Bronchial epithelial cell (primary cell): ENCODE measurements at regions not wholly inside any gene's neighbourhood (a gene's known extent, or its start where the extent isn't known, plus 50 kb on each side); places are given as distances from the start of the nearest gene placed in this dataset.

ENCODE experiments used
- DNase-seq: peaks from one replicate; pipeline ENCODE4 v3.0.0-alpha.2; 2010; ENCODE audit warnings: low read depth
- FAIRE-seq: peaks from 2 replicates; lab custom pipeline; 2011; peaks lifted over from hg19 to GRCh38; lab: Jason Lieb, UNC
- H3K27me3 ChIP-seq: 2 replicates; pipeline ENCODE4 v1.5.1; 2011; ENCODE audit warnings: low read length; ENCODE audit not compliant: control insufficient read depth, insufficient read depth
- H3K36me3 ChIP-seq: 2 replicates; pipeline ENCODE4 v1.5.1; 2011; ENCODE audit warnings: low read length; ENCODE audit not compliant: control insufficient read depth, insufficient read depth
- H3K4me3 ChIP-seq: 2 replicates; pipeline ENCODE4 v1.5.1; 2011; ENCODE audit warnings: mild to moderate bottlenecking, low read depth, low read length, control low read depth
- TF ChIP-seq, protein P1 (sequence below): IDR thresholded peaks from 2 replicates; pipeline ENCODE4 v1.5.1; 2011; ENCODE audit warnings: mild to moderate bottlenecking, moderate library complexity, low read length, control low read depth, inconsistent platforms; ENCODE audit not compliant: insufficient read depth, severe bottlenecking

DNA sequence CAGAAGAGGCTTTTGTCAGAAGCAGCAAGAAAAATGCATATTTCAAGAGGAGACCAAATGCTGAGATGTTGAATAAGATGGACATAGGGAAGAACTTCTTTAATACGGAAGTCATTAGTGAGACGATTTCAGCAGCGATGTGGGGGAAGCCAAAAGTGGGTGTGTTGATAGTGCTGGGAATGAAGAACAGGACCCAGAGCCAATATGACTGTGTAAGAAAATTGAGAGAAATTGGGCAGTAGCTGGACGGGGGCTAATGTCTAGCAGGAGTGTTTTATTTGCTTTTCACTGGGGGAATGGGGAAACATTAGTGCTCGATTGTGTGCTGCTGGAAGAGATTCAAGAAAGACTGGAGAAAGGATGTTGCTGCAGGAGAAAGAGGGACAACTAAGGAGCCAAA lies 788.7 kb upstream of the KLHL29 start:
- H3K4me3 ChIP-seq, result no peak overlapping the region

GRCh38 chr2:22600156-22600555 lies 784.8 kb upstream of the KLHL29 start:
- no peaks in the 10 kb centered on the region for H3K36me3 ChIP-seq
- TF ChIP-seq, protein P1, sequence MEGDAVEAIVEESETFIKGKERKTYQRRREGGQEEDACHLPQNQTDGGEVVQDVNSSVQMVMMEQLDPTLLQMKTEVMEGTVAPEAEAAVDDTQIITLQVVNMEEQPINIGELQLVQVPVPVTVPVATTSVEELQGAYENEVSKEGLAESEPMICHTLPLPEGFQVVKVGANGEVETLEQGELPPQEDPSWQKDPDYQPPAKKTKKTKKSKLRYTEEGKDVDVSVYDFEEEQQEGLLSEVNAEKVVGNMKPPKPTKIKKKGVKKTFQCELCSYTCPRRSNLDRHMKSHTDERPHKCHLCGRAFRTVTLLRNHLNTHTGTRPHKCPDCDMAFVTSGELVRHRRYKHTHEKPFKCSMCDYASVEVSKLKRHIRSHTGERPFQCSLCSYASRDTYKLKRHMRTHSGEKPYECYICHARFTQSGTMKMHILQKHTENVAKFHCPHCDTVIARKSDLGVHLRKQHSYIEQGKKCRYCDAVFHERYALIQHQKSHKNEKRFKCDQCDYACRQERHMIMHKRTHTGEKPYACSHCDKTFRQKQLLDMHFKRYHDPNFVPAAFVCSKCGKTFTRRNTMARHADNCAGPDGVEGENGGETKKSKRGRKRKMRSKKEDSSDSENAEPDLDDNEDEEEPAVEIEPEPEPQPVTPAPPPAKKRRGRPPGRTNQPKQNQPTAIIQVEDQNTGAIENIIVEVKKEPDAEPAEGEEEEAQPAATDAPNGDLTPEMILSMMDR, result no peak
- H3K4me3 ChIP-seq, result no peak overlapping the region
- no peak for FAIRE-seq
- H3K27me3 ChIP-seq, result no peaks in the 10 kb centered on the region
- DNase-seq, result no peak

More for the DNA sequence above, 788.7 kb upstream of the KLHL29 start:
- TF ChIP-seq, protein P1, result no peak
- Histone ChIP-seq H3K27me3 (no peaks in the 10 kb centered on the region), H3K36me3 (no peaks in the 10 kb centered on the region)
- DNase-seq (no peak), FAIRE-seq (no peak)

DNA sequence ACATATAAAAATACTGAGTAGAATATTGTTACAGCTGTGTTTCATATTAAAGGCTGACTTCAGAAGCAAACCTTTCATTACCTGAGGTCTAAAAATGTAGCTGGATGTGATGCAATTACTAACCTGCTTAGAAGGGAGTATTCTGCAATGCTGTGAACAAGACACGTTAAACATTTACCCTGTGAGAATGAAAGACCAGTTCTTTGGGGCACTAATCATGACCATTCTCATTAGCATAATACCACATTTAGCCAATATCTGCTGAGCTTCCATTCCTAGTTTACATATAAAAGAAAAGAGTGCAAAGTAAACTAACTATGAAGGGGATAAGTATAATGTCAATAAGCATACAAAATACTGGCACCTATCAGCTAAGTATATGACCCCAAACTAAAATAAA lies 784.0 kb upstream of the KLHL29 start:
- Histone ChIP-seq H3K36me3 (no peaks in the 10 kb centered on the region), H3K4me3 (no peak overlapping the region), H3K27me3 (no peaks in the 10 kb centered on the region)
- FAIRE-seq (no peak), DNase-seq (no peak)
- TF ChIP-seq, protein P1, result no peak

- no peaks in the 10 kb centered on the region for H3K36me3 ChIP-seq
- H3K27me3 ChIP-seq, result no peaks in the 10 kb centered on the region
- FAIRE-seq (no peak), DNase-seq (no peak)
- TF ChIP-seq, protein P1, result no peak
- H3K4me3 ChIP-seq, result no peak overlapping the region
Measured at GRCh38 chr2:22604136-22604535, 780.8 kb upstream of the KLHL29 start.

DNA sequence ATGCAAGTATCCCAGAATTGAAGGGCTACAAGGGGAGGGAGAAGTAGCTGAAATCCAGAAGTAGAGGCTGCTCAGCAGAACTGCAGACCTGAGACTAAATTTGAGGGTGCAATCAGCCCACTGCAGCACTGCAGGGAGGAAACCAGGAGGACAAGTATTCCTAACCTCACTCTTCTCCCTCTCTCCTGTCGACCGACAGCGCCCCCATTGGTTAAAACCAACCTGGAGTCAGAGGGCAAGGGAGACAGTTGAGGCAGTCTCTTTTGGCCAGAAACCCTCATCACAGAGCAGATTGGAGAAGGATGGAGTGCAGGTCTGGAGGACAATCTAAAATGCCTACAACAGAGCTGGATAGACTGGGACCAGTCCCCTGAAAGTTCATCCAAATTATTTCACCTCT lies 768.9 kb upstream of the KLHL29 start:
- FAIRE-seq, result no peak
- Histone ChIP-seq H3K27me3 (no peaks in the 10 kb centered on the region), H3K4me3 (no peak overlapping the region), H3K36me3 (no peaks in the 10 kb centered on the region)
- TF ChIP-seq, protein P1, result no peak
- no peak for DNase-seq

DNA sequence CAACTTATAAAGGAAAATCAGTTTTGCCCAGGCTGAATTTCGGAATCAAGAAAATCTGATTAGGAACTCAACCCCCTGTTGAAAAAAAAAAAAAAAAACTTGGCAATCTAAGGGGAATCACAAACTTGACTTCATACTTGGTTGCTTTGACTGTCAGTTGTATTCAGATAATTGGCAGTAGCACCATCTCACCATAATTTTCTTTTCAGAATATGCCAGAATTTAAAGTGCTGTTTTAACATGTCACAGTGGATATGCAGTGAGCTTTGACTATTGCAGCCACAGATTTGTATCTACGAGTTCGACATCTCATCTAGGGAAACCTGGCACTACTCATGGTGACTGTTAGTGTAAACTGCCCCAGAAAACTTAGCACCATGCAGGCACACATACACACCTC lies 761.4 kb upstream of the KLHL29 start:
- FAIRE-seq (no peak), DNase-seq (no peak)
- no peak overlapping the region for H3K4me3 ChIP-seq
- H3K27me3 ChIP-seq, result no peaks in the 10 kb centered on the region
- H3K36me3 ChIP-seq, result no peaks in the 10 kb centered on the region
- TF ChIP-seq, protein P1, result no peak
